ENCODE measurements at regions not wholly inside any gene's neighbourhood (a gene's known extent, or its start where the extent isn't known, plus 50 kb on each side); places are given as distances from the start of the nearest gene placed in this dataset.

DNA sequence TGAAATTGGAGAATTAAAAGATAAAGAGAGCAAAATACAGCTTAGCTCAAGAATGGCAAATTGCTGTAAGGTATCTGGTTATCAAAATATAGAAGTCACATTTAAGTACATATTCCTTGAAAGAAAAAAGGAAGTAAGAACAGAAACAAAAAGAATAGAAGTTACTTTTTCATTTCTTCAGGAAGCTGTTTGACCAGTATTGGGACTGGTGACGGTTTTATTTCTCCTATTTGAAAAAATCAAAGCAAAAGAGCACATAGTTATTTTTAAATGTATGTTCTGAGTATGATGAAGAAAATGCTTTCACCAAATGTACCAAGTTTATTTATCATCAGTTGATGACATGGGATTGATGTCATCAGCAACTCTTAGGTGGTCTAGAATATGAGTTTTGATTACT lies 83.1 kb upstream of the OXGR1 start:
- no peak for TF ChIP-seq EZH2 (IDR thresholded peaks at IDR 0.05; ENCODE audit: low read length, missing control alignments)
- TF ChIP-seq, protein P1, sequence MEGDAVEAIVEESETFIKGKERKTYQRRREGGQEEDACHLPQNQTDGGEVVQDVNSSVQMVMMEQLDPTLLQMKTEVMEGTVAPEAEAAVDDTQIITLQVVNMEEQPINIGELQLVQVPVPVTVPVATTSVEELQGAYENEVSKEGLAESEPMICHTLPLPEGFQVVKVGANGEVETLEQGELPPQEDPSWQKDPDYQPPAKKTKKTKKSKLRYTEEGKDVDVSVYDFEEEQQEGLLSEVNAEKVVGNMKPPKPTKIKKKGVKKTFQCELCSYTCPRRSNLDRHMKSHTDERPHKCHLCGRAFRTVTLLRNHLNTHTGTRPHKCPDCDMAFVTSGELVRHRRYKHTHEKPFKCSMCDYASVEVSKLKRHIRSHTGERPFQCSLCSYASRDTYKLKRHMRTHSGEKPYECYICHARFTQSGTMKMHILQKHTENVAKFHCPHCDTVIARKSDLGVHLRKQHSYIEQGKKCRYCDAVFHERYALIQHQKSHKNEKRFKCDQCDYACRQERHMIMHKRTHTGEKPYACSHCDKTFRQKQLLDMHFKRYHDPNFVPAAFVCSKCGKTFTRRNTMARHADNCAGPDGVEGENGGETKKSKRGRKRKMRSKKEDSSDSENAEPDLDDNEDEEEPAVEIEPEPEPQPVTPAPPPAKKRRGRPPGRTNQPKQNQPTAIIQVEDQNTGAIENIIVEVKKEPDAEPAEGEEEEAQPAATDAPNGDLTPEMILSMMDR (conservative IDR thresholded peaks at IDR 0.05 in 1 of 2, IDR thresholded peaks at IDR 0.05 in 1 of 2; ENCODE audit: low read depth in 1 of 2, low read length in 2 of 2): no peak
- no peak for DNase-seq (ENCODE audit: low read depth in 2 of 2)
- no peak overlapping the region for H3K4me3 ChIP-seq (replicated peaks in 1 of 4; ENCODE audit: control extremely low read depth in 1 of 4, insufficient read depth in 1 of 4, low read depth in 3 of 4, low read length in 4 of 4)
- H3K79me2 ChIP-seq (ENCODE audit: control insufficient read depth, insufficient read depth, low read length): no peaks in the 10 kb centered on the region
- H2AFZ ChIP-seq (ENCODE audit: low read length): no peak overlapping the region
- no peaks in the 10 kb centered on the region for H3K4me1 ChIP-seq (ENCODE audit: control insufficient read depth, extremely low read depth, insufficient read depth, low read length)
- no peak overlapping the region for H3K27ac ChIP-seq (ENCODE audit: insufficient read depth, low read length)
- no peaks in the 10 kb centered on the region for H4K20me1 ChIP-seq (ENCODE audit: control insufficient read depth, extremely low read depth, insufficient read depth, low read length)
- no peak overlapping the region for H3K4me2 ChIP-seq (ENCODE audit: extremely low read depth, insufficient read depth, low read length)
- H3K36me3 ChIP-seq (ENCODE audit: control insufficient read depth, insufficient read depth, low read length): no peaks in the 10 kb centered on the region
- no peak overlapping the region for H3K9ac ChIP-seq (ENCODE audit: insufficient read depth, low read length)
- H3K27me3 ChIP-seq (ENCODE audit: control insufficient read depth, insufficient read depth, low read length): no peaks in the 10 kb centered on the region
- no peaks in the 10 kb centered on the region for H3K9me3 ChIP-seq (ENCODE audit: control insufficient read depth, insufficient read depth, low read depth, low read length)

- TF ChIP-seq EZH2 (IDR thresholded peaks at IDR 0.05; ENCODE audit: low read length, missing control alignments): no peak
- TF ChIP-seq, protein P1 (conservative IDR thresholded peaks at IDR 0.05 in 1 of 2, IDR thresholded peaks at IDR 0.05 in 1 of 2; ENCODE audit: low read depth in 1 of 2, low read length in 2 of 2): no peak
Measured at GRCh38 chr13:97079726-97080125, 85.5 kb upstream of the OXGR1 start.

DNA sequence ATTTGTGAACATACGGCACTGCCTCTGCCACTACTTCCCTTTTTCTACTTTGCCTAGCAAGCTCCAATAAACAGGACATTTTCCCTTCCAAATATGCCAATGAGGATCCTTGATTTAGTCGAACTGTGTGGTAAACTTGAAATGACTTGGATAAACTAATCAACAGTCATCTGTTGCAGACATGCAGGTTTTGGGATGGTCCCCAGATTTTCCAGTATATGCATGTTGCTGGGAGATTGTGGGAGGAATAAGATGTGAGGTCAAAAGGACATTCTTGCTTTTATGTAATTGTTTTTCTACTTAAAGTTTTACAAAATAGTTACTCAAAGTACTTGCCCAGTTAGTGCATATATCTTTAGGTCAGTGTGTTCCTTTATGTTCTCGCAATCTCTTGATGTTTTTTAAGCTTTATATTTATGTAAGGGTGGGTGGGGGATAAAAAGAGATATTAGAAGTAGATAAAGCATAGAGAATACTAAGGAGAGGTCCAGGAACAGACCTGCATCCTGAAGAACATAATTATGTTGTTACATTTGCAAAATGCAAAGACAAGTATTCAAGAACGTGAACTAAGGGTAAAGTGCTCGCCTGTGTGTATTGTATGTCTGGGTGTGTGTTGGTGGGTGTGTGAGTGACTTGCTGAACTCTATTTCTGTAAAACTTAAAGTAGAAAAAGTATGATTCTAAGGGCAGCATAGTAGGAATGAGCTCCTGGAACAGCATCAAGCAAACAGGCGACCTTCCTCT lies 88.4 kb upstream of the OXGR1 start:
- no peaks in the 10 kb centered on the region for H3K27me3 ChIP-seq (ENCODE audit: control insufficient read depth, insufficient read depth, low read length)
- H3K4me3 ChIP-seq (replicated peaks in 1 of 4; ENCODE audit: control extremely low read depth in 1 of 4, insufficient read depth in 1 of 4, low read depth in 3 of 4, low read length in 4 of 4): no peak overlapping the region
- no peaks in the 10 kb centered on the region for H3K36me3 ChIP-seq (ENCODE audit: control insufficient read depth, insufficient read depth, low read length)
- no peak overlapping the region for H2AFZ ChIP-seq (ENCODE audit: low read length)
- no peak overlapping the region for H3K9ac ChIP-seq (ENCODE audit: insufficient read depth, low read length)
- H3K4me1 ChIP-seq (ENCODE audit: control insufficient read depth, extremely low read depth, insufficient read depth, low read length): no peaks in the 10 kb centered on the region
- H4K20me1 ChIP-seq (ENCODE audit: control insufficient read depth, extremely low read depth, insufficient read depth, low read length): no peaks in the 10 kb centered on the region
- H3K27ac ChIP-seq (ENCODE audit: insufficient read depth, low read length): no peak overlapping the region
- DNase-seq (ENCODE audit: low read depth in 2 of 2): no peak
- H3K4me2 ChIP-seq (ENCODE audit: extremely low read depth, insufficient read depth, low read length): no peak overlapping the region
- H3K79me2 ChIP-seq (ENCODE audit: control insufficient read depth, insufficient read depth, low read length): no peaks in the 10 kb centered on the region
- TF ChIP-seq, protein P1 (conservative IDR thresholded peaks at IDR 0.05 in 1 of 2, IDR thresholded peaks at IDR 0.05 in 1 of 2; ENCODE audit: low read depth in 1 of 2, low read length in 2 of 2): no peak
- TF ChIP-seq EZH2 (IDR thresholded peaks at IDR 0.05; ENCODE audit: low read length, missing control alignments): no peak
- H3K9me3 ChIP-seq (ENCODE audit: control insufficient read depth, insufficient read depth, low read depth, low read length): no peaks in the 10 kb centered on the region

More at GRCh38 chr13:97079726-97080125, 85.5 kb upstream of the OXGR1 start:
- H3K9me3 ChIP-seq (ENCODE audit: control insufficient read depth, insufficient read depth, low read depth, low read length): no peaks in the 10 kb centered on the region
- H2AFZ ChIP-seq (ENCODE audit: low read length): no peak overlapping the region
- no peak overlapping the region for H3K4me2 ChIP-seq (ENCODE audit: extremely low read depth, insufficient read depth, low read length)
- H3K27me3 ChIP-seq (ENCODE audit: control insufficient read depth, insufficient read depth, low read length): no peaks in the 10 kb centered on the region
- no peak overlapping the region for H3K4me3 ChIP-seq (replicated peaks in 1 of 4; ENCODE audit: control extremely low read depth in 1 of 4, insufficient read depth in 1 of 4, low read depth in 3 of 4, low read length in 4 of 4)
- H3K9ac ChIP-seq (ENCODE audit: insufficient read depth, low read length): no peak overlapping the region
- H3K4me1 ChIP-seq (ENCODE audit: control insufficient read depth, extremely low read depth, insufficient read depth, low read length): no peaks in the 10 kb centered on the region
- DNase-seq (ENCODE audit: low read depth in 2 of 2): no peak
- H3K79me2 ChIP-seq (ENCODE audit: control insufficient read depth, insufficient read depth, low read length): no peaks in the 10 kb centered on the region
- H3K36me3 ChIP-seq (ENCODE audit: control insufficient read depth, insufficient read depth, low read length): no peaks in the 10 kb centered on the region
- H4K20me1 ChIP-seq (ENCODE audit: control insufficient read depth, extremely low read depth, insufficient read depth, low read length): no peaks in the 10 kb centered on the region
- H3K27ac ChIP-seq (ENCODE audit: insufficient read depth, low read length): no peak overlapping the region

Data from fibroblast of lung (primary cell).